ENCODE measurements at regions not wholly inside any gene's neighbourhood (a gene's known extent, or its start where the extent isn't known, plus 50 kb on each side); places are given as distances from the start of the nearest gene placed in this dataset.

GRCh38 chr2:5959836-5960820, 267.9 kb downstream of the SOX11 start:
- intact Hi-C loops (cut with micrococcal nuclease) = no loop called here
- Mint-ChIP-seq H3K4me3 (no peak overlapping the region), H3K36me3 (no peaks in the 10 kb centered on the region), H3K27ac (no peak overlapping the region), H3K27me3 (peaks cover 0 to 12% (median 0%) of the 10 kb centered on the region in 5 donors), H3K9me3 (peaks cover 0 to 13% (median 3%) of the 10 kb centered on the region in 11 donors), H3K4me1 (no peaks in the 10 kb centered on the region)
- Histone ChIP-seq H3K4me3 (ENCODE audit: low read length) (no peak overlapping the region), H3K36me3 (ENCODE audit: control insufficient read depth in 2 of 3, insufficient read depth in 3 of 3, low read length in 3 of 3) (no peaks in the 10 kb centered on the region), H3K4me1 (ENCODE audit: control insufficient read depth in 2 of 2, insufficient read depth in 2 of 2, low read length in 2 of 2) (no peaks in the 10 kb centered on the region), H3K27me3 (ENCODE audit: control insufficient read depth in 2 of 2, insufficient read depth in 2 of 2, low read length in 2 of 2) (no peaks in the 10 kb centered on the region), H3K9me3 (ENCODE audit: control insufficient read depth in 2 of 3, low read length in 3 of 3) (no peaks in the 10 kb centered on the region), H3K27ac (ENCODE audit: low read depth, low read length) (no peak overlapping the region)
- no peak for DNase-seq
- ATAC-seq = no peak
- CTCF ChIA-PET = no interaction called here
- POLR2A ChIA-PET = no interaction called here

GRCh38 chr2:5967506-5967905, 275.3 kb downstream of the SOX11 start:
- Mint-ChIP-seq H3K36me3 (no peaks in the 10 kb centered on the region), H3K4me1 (no peaks in the 10 kb centered on the region), H3K27me3 (peaks cover 0 to 12% (median 0%) of the 10 kb centered on the region in 5 donors), H3K27ac (no peak overlapping the region), H3K9me3 (peaks cover 0 to 21% (median 3%) of the 10 kb centered on the region in 11 donors), H3K4me3 (no peak overlapping the region)
- no peak for ATAC-seq
- CTCF ChIA-PET = no interaction called here
- Histone ChIP-seq H3K9me3 (ENCODE audit: control insufficient read depth in 2 of 3, low read length in 3 of 3) (no peaks in the 10 kb centered on the region), H3K27ac (ENCODE audit: low read depth, low read length) (no peak overlapping the region), H3K4me1 (ENCODE audit: control insufficient read depth in 2 of 2, insufficient read depth in 2 of 2, low read length in 2 of 2) (no peaks in the 10 kb centered on the region), H3K27me3 (ENCODE audit: control insufficient read depth in 2 of 2, insufficient read depth in 2 of 2, low read length in 2 of 2) (no peaks in the 10 kb centered on the region), H3K4me3 (ENCODE audit: low read length) (no peak overlapping the region), H3K36me3 (ENCODE audit: control insufficient read depth in 2 of 3, insufficient read depth in 3 of 3, low read length in 3 of 3) (no peaks in the 10 kb centered on the region)
- DNase-seq = no peak
- POLR2A ChIA-PET = no interaction called here
- intact Hi-C loops (cut with micrococcal nuclease) = no loop called here

GRCh38 chr2:5969303-5969702, 277.1 kb downstream of the SOX11 start:
- H3K4me1 ChIP-seq (ENCODE audit: control insufficient read depth in 2 of 2, insufficient read depth in 2 of 2, low read length in 2 of 2) = no peaks in the 10 kb centered on the region
- no peaks in the 10 kb centered on the region for H3K36me3 ChIP-seq (ENCODE audit: control insufficient read depth in 2 of 3, insufficient read depth in 3 of 3, low read length in 3 of 3)
- H3K36me3 Mint-ChIP-seq = no peaks in the 10 kb centered on the region
- ChIA-PET POLR2A (no interaction called here), CTCF (no interaction called here)
- H3K9me3 Mint-ChIP-seq = peaks cover 0 to 15% (median 4%) of the 10 kb centered on the region in 11 donors
- H3K9me3 ChIP-seq (ENCODE audit: control insufficient read depth in 2 of 3, low read length in 3 of 3) = no peaks in the 10 kb centered on the region
- H3K4me3 Mint-ChIP-seq = no peak overlapping the region
- H3K27me3 Mint-ChIP-seq = peaks cover 0 to 8% (median 2%) of the 10 kb centered on the region in 5 donors
- ATAC-seq (no peak), DNase-seq (no peak)
- no peaks in the 10 kb centered on the region for H3K4me1 Mint-ChIP-seq
- no peak overlapping the region for H3K27ac Mint-ChIP-seq
- no peak overlapping the region for H3K4me3 ChIP-seq (ENCODE audit: low read length)
- no peak overlapping the region for H3K27ac ChIP-seq (ENCODE audit: low read depth, low read length)
- H3K27me3 ChIP-seq (ENCODE audit: control insufficient read depth in 2 of 2, insufficient read depth in 2 of 2, low read length in 2 of 2) = no peaks in the 10 kb centered on the region
- intact Hi-C loops (cut with micrococcal nuclease) = no loop called here

DNA sequence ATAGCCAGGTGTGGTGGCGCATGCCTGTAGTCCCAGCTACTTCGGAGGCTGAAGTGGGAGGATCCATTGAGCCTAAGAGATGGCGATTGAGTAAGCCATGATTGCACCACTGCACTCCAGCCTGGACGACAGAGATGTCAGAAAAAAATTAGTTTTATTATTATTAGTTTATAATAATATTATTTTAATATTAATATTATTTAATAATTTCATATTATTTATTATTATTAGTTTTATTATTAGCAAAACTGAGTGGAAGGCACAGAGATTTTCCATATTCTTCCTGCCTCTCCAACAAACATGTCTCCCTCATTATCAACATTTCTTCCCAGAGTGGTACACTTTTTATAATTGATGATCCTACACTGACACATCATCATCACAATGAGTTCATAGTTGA, 278.2 kb downstream of the SOX11 start:
- H3K4me1 Mint-ChIP-seq = no peaks in the 10 kb centered on the region
- no peak overlapping the region for H3K27ac Mint-ChIP-seq
- no peak overlapping the region for H3K4me3 ChIP-seq (ENCODE audit: low read length)
- H3K9me3 ChIP-seq (ENCODE audit: control insufficient read depth in 2 of 3, low read length in 3 of 3) = no peaks in the 10 kb centered on the region
- ChIA-PET CTCF (no interaction called here), POLR2A (no interaction called here)
- no peaks in the 10 kb centered on the region for H3K36me3 ChIP-seq (ENCODE audit: control insufficient read depth in 2 of 3, insufficient read depth in 3 of 3, low read length in 3 of 3)
- peaks cover 0 to 13% (median 4%) of the 10 kb centered on the region in 11 donors for H3K9me3 Mint-ChIP-seq
- no peaks in the 10 kb centered on the region for H3K4me1 ChIP-seq (ENCODE audit: control insufficient read depth in 2 of 2, insufficient read depth in 2 of 2, low read length in 2 of 2)
- no peak for DNase-seq
- no peaks in the 10 kb centered on the region for H3K27me3 ChIP-seq (ENCODE audit: control insufficient read depth in 2 of 2, insufficient read depth in 2 of 2, low read length in 2 of 2)
- H3K27me3 Mint-ChIP-seq = peaks cover 0 to 5% (median 0%) of the 10 kb centered on the region in 5 donors
- no peak for ATAC-seq
- intact Hi-C loops (cut with micrococcal nuclease) = no loop called here
- no peak overlapping the region for H3K4me3 Mint-ChIP-seq
- no peaks in the 10 kb centered on the region for H3K36me3 Mint-ChIP-seq
- H3K27ac ChIP-seq (ENCODE audit: low read depth, low read length) = no peak overlapping the region

DNA sequence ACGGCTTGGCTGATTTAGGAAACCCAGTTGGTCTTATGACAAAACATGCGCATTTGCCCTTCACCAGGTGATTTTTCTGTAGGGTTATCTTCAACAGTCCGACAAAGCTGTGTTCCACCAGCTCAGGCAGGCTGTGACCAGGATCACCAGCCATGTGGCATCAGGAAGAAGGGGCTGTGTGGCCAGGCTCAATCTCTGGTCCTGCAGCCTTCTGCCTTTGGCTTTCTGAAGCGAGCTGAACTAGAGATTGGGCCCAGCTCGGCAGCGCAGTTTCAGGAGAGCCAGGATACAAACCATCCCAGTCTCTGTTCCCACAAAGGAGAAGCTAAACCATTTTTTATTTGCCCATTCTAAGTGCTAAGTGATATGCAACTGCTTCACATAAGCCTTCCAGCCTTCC, 282.3 kb downstream of the SOX11 start:
- ATAC-seq (no peak), DNase-seq (no peak)
- no peaks in the 10 kb centered on the region for H3K36me3 ChIP-seq (ENCODE audit: control insufficient read depth in 2 of 3, insufficient read depth in 3 of 3, low read length in 3 of 3)
- Mint-ChIP-seq H3K36me3 (no peaks in the 10 kb centered on the region), H3K4me3 (no peak overlapping the region), H3K27me3 (peaks cover 0 to 13% (median 0%) of the 10 kb centered on the region in 5 donors), H3K4me1 (no peaks in the 10 kb centered on the region), H3K9me3 (peaks cover 0 to 8% (median 0%) of the 10 kb centered on the region in 11 donors), H3K27ac (no peak overlapping the region)
- intact Hi-C loops (cut with micrococcal nuclease) = no loop called here
- H3K4me3 ChIP-seq (ENCODE audit: low read length) = no peak overlapping the region
- POLR2A ChIA-PET = no interaction called here
- CTCF ChIA-PET = no interaction called here
- no peaks in the 10 kb centered on the region for H3K9me3 ChIP-seq (ENCODE audit: control insufficient read depth in 2 of 3, low read length in 3 of 3)
- H3K27ac ChIP-seq (ENCODE audit: low read depth, low read length) = no peak overlapping the region
- no peaks in the 10 kb centered on the region for H3K4me1 ChIP-seq (ENCODE audit: control insufficient read depth in 2 of 2, insufficient read depth in 2 of 2, low read length in 2 of 2)
- no peaks in the 10 kb centered on the region for H3K27me3 ChIP-seq (ENCODE audit: control insufficient read depth in 2 of 2, insufficient read depth in 2 of 2, low read length in 2 of 2)

- intact Hi-C loops (cut with micrococcal nuclease) = no loop called here
- Histone ChIP-seq H3K27ac (ENCODE audit: low read depth, low read length) (no peak overlapping the region), H3K27me3 (ENCODE audit: control insufficient read depth in 2 of 2, insufficient read depth in 2 of 2, low read length in 2 of 2) (no peaks in the 10 kb centered on the region), H3K9me3 (ENCODE audit: control insufficient read depth in 2 of 3, low read length in 3 of 3) (no peaks in the 10 kb centered on the region), H3K4me1 (ENCODE audit: control insufficient read depth in 2 of 2, insufficient read depth in 2 of 2, low read length in 2 of 2) (no peaks in the 10 kb centered on the region), H3K4me3 (ENCODE audit: low read length) (no peak overlapping the region), H3K36me3 (ENCODE audit: control insufficient read depth in 2 of 3, insufficient read depth in 3 of 3, low read length in 3 of 3) (no peaks in the 10 kb centered on the region)
- CTCF ChIA-PET = no interaction called here
- Mint-ChIP-seq H3K27me3 (peaks cover 0 to 14% (median 0%) of the 10 kb centered on the region in 5 donors), H3K9me3 (peaks cover 0 to 8% (median 0%) of the 10 kb centered on the region in 11 donors), H3K27ac (no peak overlapping the region), H3K4me3 (no peak overlapping the region), H3K4me1 (no peaks in the 10 kb centered on the region), H3K36me3 (no peaks in the 10 kb centered on the region)
- DNase-seq = no peak
- no peak for ATAC-seq
- POLR2A ChIA-PET = no interaction called here
Observed at GRCh38 chr2:5975401-5975800, 283.2 kb downstream of the SOX11 start.

DNA sequence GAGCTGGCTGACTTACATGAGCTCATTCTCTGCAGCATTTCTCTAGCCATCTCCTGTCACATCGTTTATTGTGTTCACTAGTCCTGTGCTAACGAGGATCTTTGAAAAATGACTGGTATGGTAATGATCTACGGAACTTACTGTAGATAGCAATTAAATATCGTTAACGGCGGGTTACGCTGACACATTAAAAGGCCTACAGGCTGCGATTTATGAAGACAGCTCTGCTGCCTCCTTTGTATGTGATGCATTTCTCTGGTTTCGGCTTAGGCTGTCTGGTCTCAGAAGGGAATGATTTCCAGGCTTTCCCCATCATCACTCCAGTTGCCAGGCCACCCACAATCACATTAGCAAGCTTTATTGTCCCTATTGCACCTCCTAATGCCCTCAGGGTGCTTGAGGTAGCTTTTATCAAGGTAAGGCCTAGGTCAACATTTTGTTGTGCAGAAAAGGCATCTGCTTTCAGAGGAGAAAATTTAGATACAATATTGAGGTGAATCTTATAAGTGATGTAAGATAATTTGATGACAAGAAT, 284.4 kb downstream of the SOX11 start:
- ATAC-seq (no peak), DNase-seq (no peak)
- Mint-ChIP-seq H3K36me3 (no peaks in the 10 kb centered on the region), H3K27me3 (peaks cover 0 to 14% (median 0%) of the 10 kb centered on the region in 5 donors), H3K4me3 (no peak overlapping the region), H3K9me3 (peaks cover 0 to 4% (median 0%) of the 10 kb centered on the region in 11 donors), H3K4me1 (no peaks in the 10 kb centered on the region), H3K27ac (no peak overlapping the region)
- Histone ChIP-seq H3K4me3 (ENCODE audit: low read length) (no peak overlapping the region), H3K9me3 (ENCODE audit: control insufficient read depth in 2 of 3, low read length in 3 of 3) (no peaks in the 10 kb centered on the region), H3K4me1 (ENCODE audit: control insufficient read depth in 2 of 2, insufficient read depth in 2 of 2, low read length in 2 of 2) (no peaks in the 10 kb centered on the region), H3K27me3 (ENCODE audit: control insufficient read depth in 2 of 2, insufficient read depth in 2 of 2, low read length in 2 of 2) (no peaks in the 10 kb centered on the region), H3K36me3 (ENCODE audit: control insufficient read depth in 2 of 3, insufficient read depth in 3 of 3, low read length in 3 of 3) (no peaks in the 10 kb centered on the region), H3K27ac (ENCODE audit: low read depth, low read length) (no peak overlapping the region)
- intact Hi-C loops (cut with micrococcal nuclease) = no loop called here
- POLR2A ChIA-PET = no interaction called here
- CTCF ChIA-PET = no interaction called here
